ENCODE measurements at regions not wholly inside any gene's neighbourhood (a gene's known extent, or its start where the extent isn't known, plus 50 kb on each side); places are given as distances from the start of the nearest gene placed in this dataset.
"Not testable (repeated sequence)": the region's sequence is repeated elsewhere in the genome, so short reads cannot be mapped to it uniquely, and the experiment has no call there.

- TF ChIP-seq CTCF (IDR thresholded peaks at IDR 0.05; ENCODE audit: control insufficient read depth, insufficient read depth, low read depth, low read length, missing control alignments), result no peak
- DNase-seq (ENCODE audit: low read depth), result no peak
- H3K4me3 ChIP-seq (ENCODE audit: control insufficient read depth, low read depth, low read length), result no peak overlapping the region
Measured at GRCh38 chr1:244326757-244327156, 125.0 kb downstream of the ADSS2 start.

GRCh38 chr1:244327533-244327932 is 124.2 kb downstream of the ADSS2 start:
- no peak overlapping the region for H3K4me3 ChIP-seq (ENCODE audit: control insufficient read depth, low read depth, low read length)
- DNase-seq (ENCODE audit: low read depth), result no peak
- TF ChIP-seq CTCF (IDR thresholded peaks at IDR 0.05; ENCODE audit: control insufficient read depth, insufficient read depth, low read depth, low read length, missing control alignments), result no peak

- no peak for TF ChIP-seq CTCF (IDR thresholded peaks at IDR 0.05; ENCODE audit: control insufficient read depth, insufficient read depth, low read depth, low read length, missing control alignments)
- DNase-seq (ENCODE audit: low read depth), result no peak
- no peak overlapping the region for H3K4me3 ChIP-seq (ENCODE audit: control insufficient read depth, low read depth, low read length)
Measured at GRCh38 chr1:244328476-244328875, 123.2 kb downstream of the ADSS2 start.

GRCh38 chr1:244329591-244330317 is 122.0 kb downstream of the ADSS2 start:
- no peak for TF ChIP-seq CTCF (IDR thresholded peaks at IDR 0.05; ENCODE audit: control insufficient read depth, insufficient read depth, low read depth, low read length, missing control alignments)
- DNase-seq (ENCODE audit: low read depth), result no peak
- no peak overlapping the region for H3K4me3 ChIP-seq (ENCODE audit: control insufficient read depth, low read depth, low read length)

- no peak for DNase-seq (ENCODE audit: low read depth)
- no peak for TF ChIP-seq CTCF (IDR thresholded peaks at IDR 0.05; ENCODE audit: control insufficient read depth, insufficient read depth, low read depth, low read length, missing control alignments)
- H3K4me3 ChIP-seq (ENCODE audit: control insufficient read depth, low read depth, low read length), result no peak overlapping the region
Measured at GRCh38 chr1:244330318-244330625, 121.4 kb downstream of the ADSS2 start.

GRCh38 chr1:244332761-244333160 is 118.9 kb downstream of the ADSS2 start:
- DNase-seq (ENCODE audit: low read depth); H3K4me3 ChIP-seq (ENCODE audit: control insufficient read depth, low read depth, low read length): not testable (repeated sequence)

GRCh38 chr1:244334315-244334714 is 117.4 kb downstream of the ADSS2 start:
- not testable (repeated sequence) for H3K4me3 ChIP-seq (ENCODE audit: control insufficient read depth, low read depth, low read length); DNase-seq (ENCODE audit: low read depth)

- DNase-seq (ENCODE audit: low read depth); H3K4me3 ChIP-seq (ENCODE audit: control insufficient read depth, low read depth, low read length): not testable (repeated sequence)
Measured at GRCh38 chr1:244334842-244335241, 116.9 kb downstream of the ADSS2 start.
